OCI-LY1 (cell line): ENCODE measurements at regions not wholly inside any gene's neighbourhood (a gene's known extent, or its start where the extent isn't known, plus 50 kb on each side); places are given as distances from the start of the nearest gene placed in this dataset.

Source experiments
- H2AFZ ChIP-seq: fragments of 200-600 bp; sonication (generic), shearing (Covaris generic); 2 replicates; pipeline ENCODE4 v1.6.0; 2014; ENCODE audit warnings: antibody characterized with exemption, mild to moderate bottlenecking, low read length
- H3F3A ChIP-seq: fragments of 200-600 bp; sonication (generic), shearing (Covaris generic); 2 replicates; pipeline ENCODE4 v1.6.0; 2014; ENCODE audit warnings: mild to moderate bottlenecking, antibody characterized with exemption, low read length, moderate library complexity; ENCODE audit not compliant: insufficient read depth
- H3K27ac ChIP-seq: fragments of 200-600 bp; sonication (generic); 2 replicates; pipeline ENCODE4 v1.5.1; 2014; ENCODE audit warnings: low read length, mixed run types, mild to moderate bottlenecking, low read depth; ENCODE audit not compliant: poor library complexity, severe bottlenecking
- H3K27me3 ChIP-seq: fragments of 200-600 bp; sonication (generic); 2 replicates; pipeline ENCODE4 v1.6.0; 2014; ENCODE audit warnings: antibody characterized with exemption, mild to moderate bottlenecking, low read length, moderate library complexity; ENCODE audit not compliant: insufficient read depth
- H3K36me3 ChIP-seq: fragments of 200-600 bp; sonication (generic); 2 replicates; pipeline ENCODE4 v1.6.1; 2014; ENCODE audit warnings: mild to moderate bottlenecking, antibody characterized with exemption, low read length, moderate library complexity, mixed read lengths; ENCODE audit not compliant: insufficient read depth
- H3K4me1 ChIP-seq: fragments of 200-600 bp; sonication (generic); 2 replicates; pipeline ENCODE4 v1.5.1; 2014; ENCODE audit warnings: mild to moderate bottlenecking, low read length, moderate library complexity; ENCODE audit not compliant: insufficient read depth, severe bottlenecking
- H3K4me2 ChIP-seq: fragments of 200-600 bp; sonication (generic), shearing (Covaris generic); 2 replicates; pipeline ENCODE4 v1.6.1; 2014; ENCODE audit warnings: low read length
- H3K4me3 ChIP-seq: fragments of 200-600 bp; sonication (generic); 2 replicates; pipeline ENCODE4 v1.5.1; 2014; ENCODE audit warnings: low read length, low read depth, mild to moderate bottlenecking, mixed read lengths; ENCODE audit not compliant: poor library complexity, severe bottlenecking
- H3K79me2 ChIP-seq: fragments of 200-600 bp; shearing (Covaris generic); 2 replicates; pipeline ENCODE4 v1.6.1; 2016; ENCODE audit warnings: mixed run types, low read length, mixed read lengths; ENCODE audit not compliant: insufficient read depth
- H3K9ac ChIP-seq: fragments of 200-600 bp; sonication (generic), shearing (Covaris generic); 2 replicates; pipeline ENCODE4 v1.6.1; 2014; ENCODE audit warnings: mild to moderate bottlenecking, low read length, mixed read lengths
- H3K9me2 ChIP-seq: fragments of 200-600 bp; sonication (generic), shearing (Covaris generic); 2 replicates; pipeline ENCODE4 v1.6.1; 2014; ENCODE audit warnings: low read depth, mild to moderate bottlenecking, low read length, mixed read lengths
- H3K9me3 ChIP-seq: fragments of 200-600 bp; shearing (Covaris generic); 2 replicates; pipeline ENCODE4 v1.6.1; 2014; ENCODE audit warnings: low read length, mixed read lengths
- H4K20me1 ChIP-seq: fragments of 200-600 bp; sonication (generic), shearing (Covaris generic); 2 replicates; pipeline ENCODE4 v1.6.0; 2016; ENCODE audit warnings: mild to moderate bottlenecking, low read length; ENCODE audit not compliant: insufficient read depth
- CTCF ChIP-seq: fragments of 200-600 bp; sonication (generic), shearing (Covaris generic); IDR thresholded peaks from 2 replicates; pipeline ENCODE4 v1.5.1; 2017; ENCODE audit warnings: mild to moderate bottlenecking, antibody characterized with exemption, low read length, moderate library complexity, mixed read lengths
- EZH2 ChIP-seq: fragments of 200-600 bp; sonication (generic), shearing (Covaris generic); IDR thresholded peaks from 2 replicates; pipeline ENCODE4 v1.8.0; 2017; ENCODE audit warnings: borderline replicate concordance, mixed run types, mild to moderate bottlenecking, antibody characterized with exemption, low read length, moderate library complexity, mixed read lengths

GRCh38 chr13:55632402-55632801 lies 1508.3 kb upstream of the PRR20A start:
- Histone ChIP-seq H3K36me3 (no peaks in the 10 kb centered on the region), H3K27me3 (no peaks in the 10 kb centered on the region)

GRCh38 chr13:55649485-55649884 lies 1491.2 kb upstream of the PRR20A start:
- H3K27ac ChIP-seq, result no peak overlapping the region
- H3K27me3 ChIP-seq, result no peaks in the 10 kb centered on the region
- H4K20me1 ChIP-seq, result no peaks in the 10 kb centered on the region
- H3K4me1 ChIP-seq, result no peaks in the 10 kb centered on the region
- no peaks in the 10 kb centered on the region for H3K9me2 ChIP-seq
- no peak for TF ChIP-seq EZH2
- no peak for TF ChIP-seq CTCF
- no peak overlapping the region for H3K4me2 ChIP-seq
- no peak overlapping the region for H2AFZ ChIP-seq
- H3K9ac ChIP-seq, result no peak overlapping the region
- H3K9me3 ChIP-seq, result no peaks in the 10 kb centered on the region
- no peak overlapping the region for H3K4me3 ChIP-seq
- H3K36me3 ChIP-seq, result no peaks in the 10 kb centered on the region
- no peaks in the 10 kb centered on the region for H3K79me2 ChIP-seq
- H3F3A ChIP-seq, result no peaks in the 10 kb centered on the region

More at GRCh38 chr13:55632402-55632801, 1508.3 kb upstream of the PRR20A start:
- Histone ChIP-seq H3K9me2 (no peaks in the 10 kb centered on the region), H3K27ac (no peak overlapping the region), H3K9ac (no peak overlapping the region), H3F3A (no peaks in the 10 kb centered on the region), H3K79me2 (no peaks in the 10 kb centered on the region), H3K4me3 (no peak overlapping the region), H4K20me1 (no peaks in the 10 kb centered on the region), H2AFZ (no peak overlapping the region), H3K4me1 (no peaks in the 10 kb centered on the region), H3K9me3 (no peaks in the 10 kb centered on the region), H3K4me2 (no peak overlapping the region)
- TF ChIP-seq CTCF, result no peak

- no peak overlapping the region for H3K4me2 ChIP-seq
- no peaks in the 10 kb centered on the region for H3K9me3 ChIP-seq
- no peaks in the 10 kb centered on the region for H4K20me1 ChIP-seq
- H3K9me2 ChIP-seq, result no peaks in the 10 kb centered on the region
- H3F3A ChIP-seq, result no peaks in the 10 kb centered on the region
- H3K27me3 ChIP-seq, result no peaks in the 10 kb centered on the region
- no peak for TF ChIP-seq EZH2
- no peak for TF ChIP-seq CTCF
- no peaks in the 10 kb centered on the region for H3K36me3 ChIP-seq
- H3K4me3 ChIP-seq, result no peak overlapping the region
- no peaks in the 10 kb centered on the region for H3K79me2 ChIP-seq
- no peak overlapping the region for H2AFZ ChIP-seq
- H3K9ac ChIP-seq, result no peak overlapping the region
- no peak overlapping the region for H3K27ac ChIP-seq
- no peaks in the 10 kb centered on the region for H3K4me1 ChIP-seq
These were observed 1488.1 kb upstream of the PRR20A start for GRCh38 chr13:55652657-55653056.
